Duodenal mucosa (tissue), 2 donors: ENCODE measurements at regions not wholly inside any gene's neighbourhood (a gene's known extent, or its start where the extent isn't known, plus 50 kb on each side); places are given as distances from the start of the nearest gene placed in this dataset.
"Not testable (repeated sequence)": the region's sequence is repeated elsewhere in the genome, so short reads cannot be mapped to it uniquely, and the experiment has no call there.

ENCODE experiments used
- H3K27ac ChIP-seq: one replicate; pipeline ENCODE4 v1.7.0; 2013; ENCODE audit warnings: low read depth, low read length
- H3K27me3 ChIP-seq, 2 donors: one replicate each; pipeline ENCODE4 v1.7.0; 2013; ENCODE audit warnings: low read length in 2 of 2, control low read depth in 1 of 2; ENCODE audit not compliant: insufficient read depth in 2 of 2, control insufficient read depth in 1 of 2
- H3K36me3 ChIP-seq, 2 donors: one replicate each; pipeline ENCODE4 v1.7.0; 2013; ENCODE audit warnings: low read length in 2 of 2, control low read depth in 1 of 2; ENCODE audit not compliant: insufficient read depth in 2 of 2, control insufficient read depth in 1 of 2
- H3K4me1 ChIP-seq, 2 donors: one replicate each; pipeline ENCODE4 v1.7.0; 2013; ENCODE audit warnings: low read length in 2 of 2, control low read depth in 1 of 2; ENCODE audit not compliant: insufficient read depth in 2 of 2, control insufficient read depth in 1 of 2
- H3K4me3 ChIP-seq, 2 donors: one replicate each; pipeline ENCODE4 v1.7.0; 2013; ENCODE audit warnings: low read length in 2 of 2, low read depth in 1 of 2
- H3K9ac ChIP-seq, 2 donors: one replicate each; pipeline ENCODE4 v1.7.0; 2013; ENCODE audit warnings: low read length in 2 of 2, low read depth in 1 of 2
- H3K9me3 ChIP-seq, 2 donors: one replicate each; pipeline ENCODE4 v1.7.0; 2013; ENCODE audit warnings: low read length in 2 of 2, control low read depth in 1 of 2; ENCODE audit not compliant: control insufficient read depth in 1 of 2

DNA sequence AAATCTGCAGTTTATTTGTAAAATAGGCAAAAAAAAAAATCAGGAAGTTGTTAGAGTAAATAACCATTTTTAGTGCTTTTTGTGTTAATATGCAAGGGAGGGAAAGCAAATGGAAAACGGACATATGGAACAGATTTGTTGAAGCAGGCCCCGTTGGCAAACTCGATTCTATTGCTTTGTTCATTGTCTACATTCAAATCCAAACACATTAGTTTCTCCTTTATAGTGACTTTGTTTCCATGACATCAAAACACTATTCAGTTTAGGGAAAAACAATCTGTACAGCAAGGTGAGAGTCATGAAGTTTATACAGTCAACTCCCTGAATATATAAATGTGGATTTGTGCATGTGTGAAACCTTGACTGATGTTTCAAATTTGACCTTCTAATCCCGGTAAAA is 142.2 kb downstream of the FAM47A start:
- Histone ChIP-seq H3K27me3 (no peaks in the 10 kb centered on the region), H3K4me3 (no peak overlapping the region), H3K27ac (no peak overlapping the region), H3K9ac (no peak overlapping the region), H3K9me3 (no peaks in the 10 kb centered on the region), H3K4me1 (no peaks in the 10 kb centered on the region), H3K36me3 (no peaks in the 10 kb centered on the region)

GRCh38 chrX:33987458-33987857 is 144.7 kb downstream of the FAM47A start:
- no peak overlapping the region for H3K9ac ChIP-seq

GRCh38 chrX:33974676-33975075 is 157.4 kb downstream of the FAM47A start:
- Histone ChIP-seq H3K27ac (no peak overlapping the region), H3K36me3 (no peaks in the 10 kb centered on the region), H3K4me3 (no peak overlapping the region), H3K9me3 (peaks cover 0 to 4% of the 10 kb centered on the region in 2 donors), H3K27me3 (no peaks in the 10 kb centered on the region), H3K9ac (no peak overlapping the region), H3K4me1 (no peaks in the 10 kb centered on the region)

More at GRCh38 chrX:33987458-33987857, 144.7 kb downstream of the FAM47A start:
- no peak overlapping the region for H3K27ac ChIP-seq
- no peak overlapping the region for H3K4me3 ChIP-seq
- no peaks in the 10 kb centered on the region for H3K4me1 ChIP-seq
- H3K27me3 ChIP-seq, result no peaks in the 10 kb centered on the region
- no peaks in the 10 kb centered on the region for H3K9me3 ChIP-seq
- H3K36me3 ChIP-seq, result no peaks in the 10 kb centered on the region

GRCh38 chrX:33970028-33970967 is 161.8 kb downstream of the FAM47A start:
- H3K4me3 ChIP-seq, result no peak overlapping the region
- no peaks in the 10 kb centered on the region for H3K27me3 ChIP-seq
- H3K9me3 ChIP-seq, result no peaks in the 10 kb centered on the region
- H3K9ac ChIP-seq, result no peak overlapping the region
- H3K27ac ChIP-seq, result no peak overlapping the region
- no peaks in the 10 kb centered on the region for H3K36me3 ChIP-seq
- no peaks in the 10 kb centered on the region for H3K4me1 ChIP-seq

- no peaks in the 10 kb centered on the region for H3K4me1 ChIP-seq
- no peaks in the 10 kb centered on the region for H3K9me3 ChIP-seq
- no peaks in the 10 kb centered on the region for H3K36me3 ChIP-seq
- no peak overlapping the region for H3K27ac ChIP-seq
- no peaks in the 10 kb centered on the region for H3K27me3 ChIP-seq
- no peak overlapping the region for H3K4me3 ChIP-seq
- no peak overlapping the region for H3K9ac ChIP-seq
Measured at GRCh38 chrX:33969105-33969504, 163.0 kb downstream of the FAM47A start.

DNA sequence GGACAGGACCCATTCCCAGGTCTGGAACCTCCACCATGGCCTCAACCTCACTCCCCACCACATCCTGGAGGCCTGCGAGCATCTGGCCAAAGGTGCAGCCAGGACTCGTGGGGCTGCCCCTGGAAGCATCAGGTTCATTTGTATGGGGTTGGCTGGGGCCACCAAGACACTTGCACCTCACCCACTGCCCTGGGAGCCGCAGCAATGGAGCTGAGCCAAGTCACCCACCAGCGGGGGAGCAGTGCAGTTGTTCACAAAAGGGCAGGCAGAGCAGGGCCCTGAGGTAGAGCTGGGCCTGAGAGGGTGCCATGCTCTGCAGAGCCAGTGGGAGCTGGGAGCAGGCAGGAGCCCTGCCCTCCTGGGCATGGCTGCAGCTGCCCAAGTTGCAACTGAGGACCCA is 163.5 kb downstream of the FAM47A start:
- Histone ChIP-seq H3K9me3 (no peaks in the 10 kb centered on the region), H3K27ac (no peak overlapping the region), H3K36me3 (no peaks in the 10 kb centered on the region), H3K9ac (no peak overlapping the region), H3K27me3 (no peaks in the 10 kb centered on the region), H3K4me3 (no peak overlapping the region), H3K4me1 (no peaks in the 10 kb centered on the region)

DNA sequence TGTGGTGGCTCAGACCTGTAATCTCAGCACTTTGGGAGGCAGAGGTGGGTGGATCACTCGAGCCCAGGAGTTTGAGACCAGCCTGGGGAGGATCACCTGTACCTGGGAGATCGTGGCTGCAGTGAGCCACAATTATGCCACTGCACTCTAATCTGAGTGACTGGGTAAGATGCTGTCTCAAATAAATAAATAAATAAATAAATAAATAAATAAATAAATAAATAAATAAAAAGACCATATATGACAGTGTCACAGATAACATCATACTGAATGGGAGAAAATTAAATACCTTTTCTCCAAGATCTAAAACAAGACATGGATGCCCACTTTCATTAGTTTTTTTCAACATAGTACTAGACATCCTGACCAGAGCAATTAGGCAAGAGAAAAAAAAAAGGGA is 182.8 kb downstream of the FAM47A start:
- no peak overlapping the region for H3K27ac ChIP-seq
- H3K36me3 ChIP-seq, result no peaks in the 10 kb centered on the region
- H3K9me3 ChIP-seq, result peaks cover 0 to 3% of the 10 kb centered on the region in 2 donors
- H3K9ac ChIP-seq, result no peak overlapping the region
- H3K27me3 ChIP-seq, result no peaks in the 10 kb centered on the region
- no peak overlapping the region for H3K4me3 ChIP-seq
- no peaks in the 10 kb centered on the region for H3K4me1 ChIP-seq

- H3K27me3 ChIP-seq, H3K36me3 ChIP-seq, H3K4me1 ChIP-seq, H3K9ac ChIP-seq, H3K9me3 ChIP-seq, H3K4me3 ChIP-seq, H3K27ac ChIP-seq: not testable (repeated sequence)
Measured at GRCh38 chrX:33926249-33926648, 205.9 kb downstream of the FAM47A start.

GRCh38 chrX:33923262-33923661 is 208.9 kb downstream of the FAM47A start:
- Histone ChIP-seq H3K36me3 (no peaks in the 10 kb centered on the region), H3K4me3 (no peak overlapping the region), H3K9me3 (peaks cover 0 to 6% of the 10 kb centered on the region in 2 donors), H3K9ac (no peak overlapping the region), H3K27me3 (no peaks in the 10 kb centered on the region), H3K4me1 (no peaks in the 10 kb centered on the region), H3K27ac (no peak overlapping the region)

- no peak overlapping the region for H3K27ac ChIP-seq
- H3K4me3 ChIP-seq, result no peak overlapping the region
- no peaks in the 10 kb centered on the region for H3K4me1 ChIP-seq
- no peaks in the 10 kb centered on the region for H3K9me3 ChIP-seq
- no peaks in the 10 kb centered on the region for H3K36me3 ChIP-seq
- H3K27me3 ChIP-seq, result no peaks in the 10 kb centered on the region
- H3K9ac ChIP-seq, result no peak overlapping the region
Measured at GRCh38 chrX:33909836-33910235, 222.3 kb downstream of the FAM47A start.
